ENCODE measurements at regions not wholly inside any gene's neighbourhood (a gene's known extent, or its start where the extent isn't known, plus 50 kb on each side); places are given as distances from the start of the nearest gene placed in this dataset.
A peak's percentile ranks its signal among the peaks of the same experiment; 100 is the strongest.

- Histone ChIP-seq H3K27ac (ENCODE audit: low read depth in 2 of 2, low read length in 2 of 2) (no peak overlapping the region), H3K4me3 (ENCODE audit: low read length in 3 of 3) (no peak overlapping the region), H3K9me3 (ENCODE audit: control insufficient read depth in 2 of 3, insufficient read depth in 1 of 3, low read length in 3 of 3) (no peaks in the 10 kb centered on the region), H3K4me1 (ENCODE audit: control insufficient read depth in 2 of 3, insufficient read depth in 2 of 3, low read depth in 1 of 3, low read length in 3 of 3) (no peaks in the 10 kb centered on the region), H3K36me3 (ENCODE audit: control insufficient read depth in 2 of 3, insufficient read depth in 3 of 3, low read length in 3 of 3) (no peaks in the 10 kb centered on the region), H3K27me3 (ENCODE audit: control insufficient read depth, insufficient read depth, low read length) (no peaks in the 10 kb centered on the region), H3K9ac (ENCODE audit: low read length in 3 of 3) (no peak overlapping the region)
- intact Hi-C loops (cut with DNase I): no loop called here
- no peak for TF ChIP-seq CTCF (IDR thresholded peaks at IDR 0.05; ENCODE audit: borderline replicate concordance, extremely low read depth, insufficient read depth)
- FAIRE-seq (no peak), DNase-seq (no peak)
Measured at GRCh38 chr3:111321786-111322185, 220.2 kb upstream of the CD96 start.

GRCh38 chr3:111323019-111323418, 219.0 kb upstream of the CD96 start:
- intact Hi-C loops (cut with DNase I): no loop called here
- no peaks in the 10 kb centered on the region for H3K9me3 ChIP-seq (ENCODE audit: control insufficient read depth in 2 of 3, insufficient read depth in 1 of 3, low read length in 3 of 3)
- no peak for TF ChIP-seq CTCF (IDR thresholded peaks at IDR 0.05; ENCODE audit: borderline replicate concordance, extremely low read depth, insufficient read depth)
- H3K4me3 ChIP-seq (ENCODE audit: low read length in 3 of 3): no peak overlapping the region
- FAIRE-seq (no peak), DNase-seq (no peak)
- H3K27me3 ChIP-seq (ENCODE audit: control insufficient read depth, insufficient read depth, low read length): no peaks in the 10 kb centered on the region
- no peaks in the 10 kb centered on the region for H3K36me3 ChIP-seq (ENCODE audit: control insufficient read depth in 2 of 3, insufficient read depth in 3 of 3, low read length in 3 of 3)
- H3K4me1 ChIP-seq (ENCODE audit: control insufficient read depth in 2 of 3, insufficient read depth in 2 of 3, low read depth in 1 of 3, low read length in 3 of 3): no peaks in the 10 kb centered on the region
- H3K9ac ChIP-seq (ENCODE audit: low read length in 3 of 3): no peak overlapping the region
- no peak overlapping the region for H3K27ac ChIP-seq (ENCODE audit: low read depth in 2 of 2, low read length in 2 of 2)

GRCh38 chr3:111324151-111324550, 217.8 kb upstream of the CD96 start:
- no peaks in the 10 kb centered on the region for H3K4me1 ChIP-seq (ENCODE audit: control insufficient read depth in 2 of 3, insufficient read depth in 2 of 3, low read depth in 1 of 3, low read length in 3 of 3)
- DNase-seq: no peak
- no peaks in the 10 kb centered on the region for H3K36me3 ChIP-seq (ENCODE audit: control insufficient read depth in 2 of 3, insufficient read depth in 3 of 3, low read length in 3 of 3)
- FAIRE-seq: no peak
- no peak overlapping the region for H3K9ac ChIP-seq (ENCODE audit: low read length in 3 of 3)
- no peaks in the 10 kb centered on the region for H3K27me3 ChIP-seq (ENCODE audit: control insufficient read depth, insufficient read depth, low read length)
- intact Hi-C loops (cut with DNase I): no loop called here
- no peak for TF ChIP-seq CTCF (IDR thresholded peaks at IDR 0.05; ENCODE audit: borderline replicate concordance, extremely low read depth, insufficient read depth)
- peak overlapping the region in 1 of 3 donors; percentile 14 for H3K4me3 ChIP-seq (ENCODE audit: low read length in 3 of 3)
- no peaks in the 10 kb centered on the region for H3K9me3 ChIP-seq (ENCODE audit: control insufficient read depth in 2 of 3, insufficient read depth in 1 of 3, low read length in 3 of 3)
- no peak overlapping the region for H3K27ac ChIP-seq (ENCODE audit: low read depth in 2 of 2, low read length in 2 of 2)

GRCh38 chr3:111324645-111325044, 217.4 kb upstream of the CD96 start:
- TF ChIP-seq CTCF (IDR thresholded peaks at IDR 0.05; ENCODE audit: borderline replicate concordance, extremely low read depth, insufficient read depth): no peak
- Histone ChIP-seq H3K4me1 (ENCODE audit: control insufficient read depth in 2 of 3, insufficient read depth in 2 of 3, low read depth in 1 of 3, low read length in 3 of 3) (no peaks in the 10 kb centered on the region), H3K9ac (ENCODE audit: low read length in 3 of 3) (no peak overlapping the region), H3K9me3 (ENCODE audit: control insufficient read depth in 2 of 3, insufficient read depth in 1 of 3, low read length in 3 of 3) (no peaks in the 10 kb centered on the region), H3K4me3 (ENCODE audit: low read length in 3 of 3) (no peak overlapping the region), H3K27me3 (ENCODE audit: control insufficient read depth, insufficient read depth, low read length) (no peaks in the 10 kb centered on the region), H3K27ac (ENCODE audit: low read depth in 2 of 2, low read length in 2 of 2) (no peak overlapping the region), H3K36me3 (ENCODE audit: control insufficient read depth in 2 of 3, insufficient read depth in 3 of 3, low read length in 3 of 3) (no peaks in the 10 kb centered on the region)
- FAIRE-seq: no peak
- intact Hi-C loops (cut with DNase I): no loop called here
- no peak for DNase-seq

All from kidney (tissue), 13 donors.